ENCODE measurements at regions not wholly inside any gene's neighbourhood (a gene's known extent, or its start where the extent isn't known, plus 50 kb on each side); places are given as distances from the start of the nearest gene placed in this dataset.

DNA sequence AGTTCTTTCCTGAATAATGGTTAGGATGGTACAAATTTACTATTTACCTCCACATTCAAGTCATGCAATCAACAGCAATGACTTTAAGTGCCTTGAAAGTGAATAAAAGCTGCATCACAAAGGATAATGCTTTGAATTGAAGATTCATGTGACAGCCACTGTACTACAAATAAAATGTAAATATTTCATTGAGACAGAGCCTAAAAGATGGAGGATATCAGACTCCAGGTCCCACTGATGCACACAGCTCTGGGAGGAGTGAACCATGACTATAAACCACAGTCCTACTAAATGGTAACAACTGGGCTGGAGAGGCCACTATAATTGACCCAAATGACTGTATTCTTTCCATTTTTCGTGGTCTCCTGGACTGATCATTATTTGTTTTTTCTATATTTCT, 576.9 kb downstream of the ADCYAP1 start:
- Mint-ChIP-seq H3K36me3 (ENCODE audit: low read depth) (no peaks in the 10 kb centered on the region), H3K27ac (no peak overlapping the region), H3K4me1 (no peaks in the 10 kb centered on the region), H3K4me3 (no peak overlapping the region), H3K27me3 (ENCODE audit: low read depth) (peaks cover 4% of the 10 kb centered on the region), H3K9me3 (no peaks in the 10 kb centered on the region)
- TF ChIP-seq, protein P1, sequence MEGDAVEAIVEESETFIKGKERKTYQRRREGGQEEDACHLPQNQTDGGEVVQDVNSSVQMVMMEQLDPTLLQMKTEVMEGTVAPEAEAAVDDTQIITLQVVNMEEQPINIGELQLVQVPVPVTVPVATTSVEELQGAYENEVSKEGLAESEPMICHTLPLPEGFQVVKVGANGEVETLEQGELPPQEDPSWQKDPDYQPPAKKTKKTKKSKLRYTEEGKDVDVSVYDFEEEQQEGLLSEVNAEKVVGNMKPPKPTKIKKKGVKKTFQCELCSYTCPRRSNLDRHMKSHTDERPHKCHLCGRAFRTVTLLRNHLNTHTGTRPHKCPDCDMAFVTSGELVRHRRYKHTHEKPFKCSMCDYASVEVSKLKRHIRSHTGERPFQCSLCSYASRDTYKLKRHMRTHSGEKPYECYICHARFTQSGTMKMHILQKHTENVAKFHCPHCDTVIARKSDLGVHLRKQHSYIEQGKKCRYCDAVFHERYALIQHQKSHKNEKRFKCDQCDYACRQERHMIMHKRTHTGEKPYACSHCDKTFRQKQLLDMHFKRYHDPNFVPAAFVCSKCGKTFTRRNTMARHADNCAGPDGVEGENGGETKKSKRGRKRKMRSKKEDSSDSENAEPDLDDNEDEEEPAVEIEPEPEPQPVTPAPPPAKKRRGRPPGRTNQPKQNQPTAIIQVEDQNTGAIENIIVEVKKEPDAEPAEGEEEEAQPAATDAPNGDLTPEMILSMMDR (IDR thresholded peaks at IDR 0.05; ENCODE audit: unreplicated experiment in 3 of 3) = no peak

DNA sequence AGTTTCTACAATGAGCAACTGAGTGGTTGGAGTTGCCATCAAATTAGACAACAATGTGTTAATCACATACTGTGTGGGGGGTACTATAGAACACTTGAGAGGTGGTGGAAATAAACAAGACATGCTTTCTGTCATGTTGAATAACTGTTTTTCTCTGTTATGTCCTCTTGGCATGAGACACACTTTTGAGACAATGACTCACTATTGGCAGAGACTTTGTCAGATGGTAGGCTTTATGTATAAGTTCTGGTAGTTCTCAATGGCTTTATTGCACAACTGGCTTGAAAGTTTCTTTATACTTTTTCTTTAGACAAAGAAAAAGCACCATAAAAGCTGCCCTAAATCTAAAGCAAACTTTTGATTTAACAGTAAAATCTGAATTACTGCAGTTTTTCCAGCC, 578.7 kb downstream of the ADCYAP1 start:
- H3K9me3 Mint-ChIP-seq = no peaks in the 10 kb centered on the region
- peaks cover 4% of the 10 kb centered on the region for H3K27me3 Mint-ChIP-seq (ENCODE audit: low read depth)
- TF ChIP-seq, protein P1 (IDR thresholded peaks at IDR 0.05; ENCODE audit: unreplicated experiment in 3 of 3) = no peak
- no peaks in the 10 kb centered on the region for H3K36me3 Mint-ChIP-seq (ENCODE audit: low read depth)
- no peak overlapping the region for H3K4me3 Mint-ChIP-seq
- H3K4me1 Mint-ChIP-seq = no peaks in the 10 kb centered on the region
- no peak overlapping the region for H3K27ac Mint-ChIP-seq

DNA sequence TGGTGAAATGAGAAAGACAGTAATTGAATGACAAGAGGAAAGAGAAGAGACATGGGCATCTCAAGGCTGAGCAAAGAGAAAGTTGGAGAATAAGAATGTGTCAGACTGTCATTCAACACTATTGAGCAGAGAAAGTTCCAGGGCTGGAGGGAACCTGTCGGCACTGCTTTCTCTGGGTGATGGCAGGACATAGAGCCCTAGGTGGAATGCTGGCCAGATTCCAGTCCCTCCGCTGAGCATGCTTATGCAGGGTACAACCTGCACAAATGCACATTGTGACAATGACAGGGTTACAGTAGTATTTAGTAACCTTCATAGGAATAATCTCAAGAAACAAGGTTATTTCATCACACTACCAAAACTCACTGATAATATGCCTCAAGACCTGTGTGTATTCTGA, 582.8 kb downstream of the ADCYAP1 start:
- H3K9me3 Mint-ChIP-seq = no peaks in the 10 kb centered on the region
- TF ChIP-seq, protein P1 (IDR thresholded peaks at IDR 0.05; ENCODE audit: unreplicated experiment in 3 of 3) = no peak
- no peak overlapping the region for H3K4me3 Mint-ChIP-seq
- no peaks in the 10 kb centered on the region for H3K36me3 Mint-ChIP-seq (ENCODE audit: low read depth)
- H3K4me1 Mint-ChIP-seq = no peaks in the 10 kb centered on the region
- peaks cover 4% of the 10 kb centered on the region for H3K27me3 Mint-ChIP-seq (ENCODE audit: low read depth)
- no peak overlapping the region for H3K27ac Mint-ChIP-seq

DNA sequence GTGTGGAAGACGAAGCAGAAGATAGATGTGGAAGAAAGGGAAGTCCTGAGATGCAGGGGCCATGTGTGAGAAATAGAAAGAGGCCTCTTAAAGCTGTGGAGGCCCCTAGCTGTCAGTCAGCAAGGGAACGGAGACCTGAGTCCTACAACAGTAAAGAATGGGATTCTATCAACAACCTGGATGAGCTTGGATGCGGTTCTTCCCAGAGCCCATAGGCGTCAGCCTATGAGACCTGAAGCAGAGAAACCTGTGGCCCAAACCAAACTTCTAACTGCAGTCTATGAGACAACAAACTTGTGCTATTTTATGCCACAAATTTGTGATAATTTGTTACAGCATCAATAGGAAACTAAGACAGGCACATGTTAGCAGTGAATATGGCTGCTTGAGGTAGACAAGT, 583.7 kb downstream of the ADCYAP1 start:
- no peak overlapping the region for H3K27ac Mint-ChIP-seq
- TF ChIP-seq, protein P1 (IDR thresholded peaks at IDR 0.05; ENCODE audit: unreplicated experiment in 3 of 3) = no peak
- H3K9me3 Mint-ChIP-seq = no peaks in the 10 kb centered on the region
- H3K27me3 Mint-ChIP-seq (ENCODE audit: low read depth) = no peaks in the 10 kb centered on the region
- no peaks in the 10 kb centered on the region for H3K36me3 Mint-ChIP-seq (ENCODE audit: low read depth)
- H3K4me3 Mint-ChIP-seq = no peak overlapping the region
- no peaks in the 10 kb centered on the region for H3K4me1 Mint-ChIP-seq

DNA sequence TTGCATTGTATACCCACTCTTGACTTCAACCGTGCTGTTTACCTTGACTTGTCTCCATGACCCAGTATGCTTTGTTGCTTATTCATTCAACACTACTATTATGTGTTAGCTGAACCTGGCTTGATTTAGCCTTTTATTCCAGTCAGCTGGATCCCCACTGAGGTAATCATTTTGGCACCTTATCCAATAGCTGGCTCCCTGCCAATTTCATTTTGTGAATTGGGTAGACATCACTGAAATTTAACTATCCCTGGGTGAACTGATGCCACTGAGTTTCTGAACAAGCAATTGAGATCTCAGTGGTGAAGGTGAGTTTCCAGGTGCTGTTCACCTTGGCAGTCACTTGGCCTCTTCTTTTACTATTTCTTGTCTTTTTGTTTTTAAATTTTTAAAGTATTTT, 584.3 kb downstream of the ADCYAP1 start:
- H3K36me3 Mint-ChIP-seq (ENCODE audit: low read depth) = no peaks in the 10 kb centered on the region
- no peaks in the 10 kb centered on the region for H3K27me3 Mint-ChIP-seq (ENCODE audit: low read depth)
- TF ChIP-seq, protein P1 (IDR thresholded peaks at IDR 0.05; ENCODE audit: unreplicated experiment in 3 of 3) = no peak
- H3K4me3 Mint-ChIP-seq = no peak overlapping the region
- H3K9me3 Mint-ChIP-seq = no peaks in the 10 kb centered on the region
- H3K4me1 Mint-ChIP-seq = no peaks in the 10 kb centered on the region
- H3K27ac Mint-ChIP-seq = no peak overlapping the region

DNA sequence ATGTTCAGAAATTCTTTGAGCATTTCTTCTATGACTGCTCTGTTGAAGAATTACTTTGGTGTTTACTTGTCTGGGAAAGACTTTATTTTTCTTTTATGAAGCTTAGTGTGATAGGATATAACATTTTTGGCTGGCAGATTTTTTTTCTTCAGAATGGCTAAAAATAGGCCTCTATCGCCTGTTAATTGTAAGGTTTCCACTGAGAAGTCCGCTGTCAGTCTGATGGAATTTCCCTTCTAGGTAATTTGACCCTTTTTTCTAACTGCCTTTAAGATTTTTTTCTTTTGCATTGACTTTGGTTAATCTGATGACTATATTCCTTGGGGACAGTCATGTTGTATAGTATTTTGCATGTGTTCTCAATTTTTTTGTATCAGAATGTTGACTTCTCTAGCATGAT, 590.7 kb downstream of the ADCYAP1 start:
- no peaks in the 10 kb centered on the region for H3K4me1 Mint-ChIP-seq

More for the DNA sequence above, 590.7 kb downstream of the ADCYAP1 start:
- TF ChIP-seq, protein P1 (IDR thresholded peaks at IDR 0.05; ENCODE audit: unreplicated experiment in 3 of 3) = no peak
- H3K27ac Mint-ChIP-seq = no peak overlapping the region
- no peaks in the 10 kb centered on the region for H3K36me3 Mint-ChIP-seq (ENCODE audit: low read depth)
- H3K27me3 Mint-ChIP-seq (ENCODE audit: low read depth) = peaks cover 10% of the 10 kb centered on the region
- no peak overlapping the region for H3K4me3 Mint-ChIP-seq
- H3K9me3 Mint-ChIP-seq = peaks cover 11% of the 10 kb centered on the region

Data from nephron (organoid).